ENCODE measurements at regions not wholly inside any gene's neighbourhood (a gene's known extent, or its start where the extent isn't known, plus 50 kb on each side); places are given as distances from the start of the nearest gene placed in this dataset.

DNA sequence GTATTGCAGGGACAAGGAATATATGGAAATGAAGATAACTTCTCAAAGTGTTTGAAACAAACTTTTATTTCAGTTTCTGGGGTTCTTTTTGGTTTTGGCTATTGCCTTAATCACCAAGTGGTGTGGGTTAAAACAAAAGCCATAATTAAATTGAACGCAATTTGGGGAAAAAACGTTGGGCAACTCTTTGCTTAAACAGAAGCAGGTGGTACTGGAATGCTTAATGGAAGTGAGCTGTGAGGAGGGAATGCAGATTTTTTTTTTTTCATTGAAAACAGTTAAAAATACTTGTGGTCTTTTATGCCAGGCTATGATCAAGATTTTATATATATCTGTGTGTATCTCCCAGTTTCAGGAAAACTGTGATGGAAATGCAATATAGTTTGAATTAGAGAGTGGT lies 195.7 kb upstream of the TUT7 start:
- Mint-ChIP-seq H3K4me1 (peaks cover 78% of the 10 kb centered on the region), H3K27me3 (ENCODE audit: low read depth) (no peaks in the 10 kb centered on the region), H3K9me3 (no peaks in the 10 kb centered on the region), H3K36me3 (ENCODE audit: low read depth) (no peaks in the 10 kb centered on the region), H3K27ac (peak overlapping the region; percentile 49 to 79 (median 67)), H3K4me3 (no peak overlapping the region)
- TF ChIP-seq, protein P1, sequence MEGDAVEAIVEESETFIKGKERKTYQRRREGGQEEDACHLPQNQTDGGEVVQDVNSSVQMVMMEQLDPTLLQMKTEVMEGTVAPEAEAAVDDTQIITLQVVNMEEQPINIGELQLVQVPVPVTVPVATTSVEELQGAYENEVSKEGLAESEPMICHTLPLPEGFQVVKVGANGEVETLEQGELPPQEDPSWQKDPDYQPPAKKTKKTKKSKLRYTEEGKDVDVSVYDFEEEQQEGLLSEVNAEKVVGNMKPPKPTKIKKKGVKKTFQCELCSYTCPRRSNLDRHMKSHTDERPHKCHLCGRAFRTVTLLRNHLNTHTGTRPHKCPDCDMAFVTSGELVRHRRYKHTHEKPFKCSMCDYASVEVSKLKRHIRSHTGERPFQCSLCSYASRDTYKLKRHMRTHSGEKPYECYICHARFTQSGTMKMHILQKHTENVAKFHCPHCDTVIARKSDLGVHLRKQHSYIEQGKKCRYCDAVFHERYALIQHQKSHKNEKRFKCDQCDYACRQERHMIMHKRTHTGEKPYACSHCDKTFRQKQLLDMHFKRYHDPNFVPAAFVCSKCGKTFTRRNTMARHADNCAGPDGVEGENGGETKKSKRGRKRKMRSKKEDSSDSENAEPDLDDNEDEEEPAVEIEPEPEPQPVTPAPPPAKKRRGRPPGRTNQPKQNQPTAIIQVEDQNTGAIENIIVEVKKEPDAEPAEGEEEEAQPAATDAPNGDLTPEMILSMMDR (IDR thresholded peaks at IDR 0.05; ENCODE audit: unreplicated experiment in 3 of 3) = no peak

DNA sequence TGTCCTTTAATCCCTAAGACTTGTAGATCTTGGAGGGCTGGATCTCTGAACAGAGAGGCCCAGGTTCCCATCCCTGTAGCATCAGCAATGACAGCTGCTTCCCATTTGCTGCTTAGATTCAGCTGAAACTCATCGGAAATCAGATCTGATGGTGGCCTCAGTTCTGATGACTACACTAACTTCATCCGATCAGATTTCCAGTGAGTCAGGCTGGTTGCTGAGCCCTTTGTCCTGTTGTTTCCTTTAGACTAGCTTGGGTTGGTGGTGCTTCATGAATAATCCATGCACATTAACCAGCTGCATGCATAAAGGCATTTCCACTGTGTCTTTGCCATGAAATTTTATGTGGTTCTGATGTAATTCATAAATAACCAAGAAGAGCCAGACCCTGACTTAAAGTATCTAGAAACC lies 195.2 kb upstream of the TUT7 start:
- H3K4me3 Mint-ChIP-seq = no peak overlapping the region
- H3K4me1 Mint-ChIP-seq = peaks cover 79% of the 10 kb centered on the region
- no peaks in the 10 kb centered on the region for H3K27me3 Mint-ChIP-seq (ENCODE audit: low read depth)
- no peaks in the 10 kb centered on the region for H3K36me3 Mint-ChIP-seq (ENCODE audit: low read depth)
- TF ChIP-seq, protein P1 (IDR thresholded peaks at IDR 0.05; ENCODE audit: unreplicated experiment in 3 of 3) = no peak
- H3K27ac Mint-ChIP-seq = peak overlapping the region; percentile 49 to 79 (median 67)
- H3K9me3 Mint-ChIP-seq = no peaks in the 10 kb centered on the region

DNA sequence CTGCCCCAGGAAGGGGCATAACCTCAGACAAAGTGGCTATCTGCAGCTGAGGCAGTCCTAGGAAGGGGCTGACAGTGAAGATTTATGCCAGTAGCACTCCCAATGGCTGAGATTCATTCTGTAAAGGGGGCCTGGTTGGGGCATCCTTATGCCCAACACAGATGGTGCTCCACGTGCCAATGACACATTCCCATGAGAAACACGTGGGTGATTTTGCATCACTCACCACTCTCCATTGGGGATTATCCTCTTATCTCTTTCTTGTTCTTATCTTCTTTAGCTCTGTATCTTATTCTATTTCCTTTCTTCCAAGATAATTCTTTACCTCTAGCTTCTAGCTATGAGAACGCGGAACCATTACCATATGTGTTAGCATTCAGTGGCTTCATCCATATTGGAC lies 194.0 kb upstream of the TUT7 start:
- Mint-ChIP-seq H3K27me3 (ENCODE audit: low read depth) (no peaks in the 10 kb centered on the region), H3K4me1 (peaks cover 77% of the 10 kb centered on the region), H3K36me3 (ENCODE audit: low read depth) (no peaks in the 10 kb centered on the region), H3K4me3 (no peak overlapping the region), H3K9me3 (no peaks in the 10 kb centered on the region), H3K27ac (peak overlapping the region in 1 of 3 experiments; percentile 79)
- TF ChIP-seq, protein P1 (IDR thresholded peaks at IDR 0.05; ENCODE audit: unreplicated experiment in 3 of 3) = no peak

DNA sequence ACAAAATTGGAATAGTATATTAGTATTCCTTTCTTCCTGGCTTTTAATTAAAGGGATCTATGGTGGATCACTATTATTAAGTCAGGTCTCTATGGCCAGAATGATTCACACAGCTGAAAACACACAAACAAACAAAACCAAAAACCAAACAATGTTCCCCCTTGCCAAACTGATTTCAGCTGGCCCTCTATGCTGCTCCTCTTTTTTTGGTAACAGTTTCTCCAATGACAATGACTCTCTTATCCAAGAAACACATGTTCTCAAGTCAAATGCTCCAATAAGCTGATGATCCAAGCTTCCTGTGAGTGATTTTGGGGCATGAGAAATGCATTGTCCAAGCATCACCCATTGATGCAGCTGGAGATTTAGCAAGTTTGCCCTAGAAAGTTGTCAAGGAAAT lies 193.4 kb upstream of the TUT7 start:
- Mint-ChIP-seq H3K4me3 (no peak overlapping the region), H3K4me1 (peaks cover 70% of the 10 kb centered on the region), H3K27ac (peak overlapping the region; percentile 12 to 79 (median 34)), H3K27me3 (ENCODE audit: low read depth) (no peaks in the 10 kb centered on the region), H3K9me3 (no peaks in the 10 kb centered on the region), H3K36me3 (ENCODE audit: low read depth) (no peaks in the 10 kb centered on the region)
- TF ChIP-seq, protein P1 (IDR thresholded peaks at IDR 0.05; ENCODE audit: unreplicated experiment in 3 of 3) = no peak

DNA sequence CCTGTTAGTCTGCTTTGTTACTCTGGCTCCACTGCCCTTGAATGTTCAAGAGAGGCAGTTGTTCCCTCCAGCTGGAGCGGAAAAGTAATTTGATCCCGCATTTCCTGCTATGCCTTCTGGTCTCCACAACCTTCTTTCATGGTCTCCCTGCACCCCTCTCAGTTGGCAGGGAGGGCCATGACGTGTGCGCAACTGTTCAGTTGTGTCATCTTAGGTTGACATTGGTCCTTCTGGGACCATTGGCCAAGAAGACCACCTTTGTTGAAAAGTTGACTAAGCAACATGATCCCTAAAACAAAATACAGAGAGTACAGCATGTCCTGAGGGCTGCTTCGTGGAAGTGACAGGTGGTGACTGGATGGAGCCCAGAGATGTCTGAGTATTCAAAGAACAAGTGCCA lies 192.5 kb upstream of the TUT7 start:
- TF ChIP-seq, protein P1 (IDR thresholded peaks at IDR 0.05; ENCODE audit: unreplicated experiment in 3 of 3) = no peak

DNA sequence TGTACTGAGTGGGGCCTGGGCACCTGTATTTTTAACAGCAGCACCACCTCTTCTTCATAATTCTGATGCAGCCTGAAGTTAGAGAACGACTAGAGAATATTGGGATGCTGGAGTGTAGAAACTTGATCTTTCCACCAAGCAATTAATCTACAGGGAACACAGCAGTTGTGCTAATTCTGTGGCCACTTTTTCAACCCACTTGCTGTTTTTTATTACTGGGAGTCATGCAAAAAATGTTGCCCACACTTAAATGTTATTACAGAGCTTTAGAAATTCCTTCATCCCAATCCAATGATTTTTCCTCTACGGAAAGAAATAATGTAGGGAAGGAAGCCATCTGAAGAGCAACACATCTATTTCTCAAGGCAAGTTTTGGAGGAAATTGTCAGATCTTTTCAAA lies 190.9 kb upstream of the TUT7 start:
- Mint-ChIP-seq H3K9me3 (no peaks in the 10 kb centered on the region), H3K4me3 (peak overlapping the region in 1 of 3 experiments; percentile 0), H3K4me1 (peaks cover 62% of the 10 kb centered on the region), H3K27me3 (ENCODE audit: low read depth) (no peaks in the 10 kb centered on the region), H3K27ac (peak overlapping the region; percentile 37 to 79 (median 71)), H3K36me3 (ENCODE audit: low read depth) (no peaks in the 10 kb centered on the region)
- TF ChIP-seq, protein P1 (IDR thresholded peaks at IDR 0.05; ENCODE audit: unreplicated experiment in 3 of 3) = no peak

More for the DNA sequence above, 192.5 kb upstream of the TUT7 start:
- Mint-ChIP-seq H3K9me3 (no peaks in the 10 kb centered on the region), H3K4me1 (peaks cover 67% of the 10 kb centered on the region), H3K4me3 (peak overlapping the region in 1 of 3 experiments; percentile 6), H3K27me3 (ENCODE audit: low read depth) (no peaks in the 10 kb centered on the region), H3K36me3 (ENCODE audit: low read depth) (no peaks in the 10 kb centered on the region), H3K27ac (peak overlapping the region; percentile 74 to 88 (median 79))

Data from nephron (organoid).